ENCODE measurements at regions not wholly inside any gene's neighbourhood (a gene's known extent, or its start where the extent isn't known, plus 50 kb on each side); places are given as distances from the start of the nearest gene placed in this dataset.

GRCh38 chr2:207257251-207258250 is 91.8 kb upstream of the KLF7 start:
- no peak for DNase-seq (ENCODE audit: low read depth in 2 of 2)

- DNase-seq (ENCODE audit: low read depth in 2 of 2) = no peak
Measured at GRCh38 chr2:207258263-207258991, 92.7 kb upstream of the KLF7 start.

GRCh38 chr2:207260021-207260420 is 94.3 kb upstream of the KLF7 start:
- no peak for DNase-seq (ENCODE audit: low read depth in 2 of 2)

GRCh38 chr2:207260947-207261346 is 95.2 kb upstream of the KLF7 start:
- DNase-seq (ENCODE audit: low read depth in 2 of 2) = no peak

GRCh38 chr2:207264310-207264709 is 98.6 kb upstream of the KLF7 start:
- no peak for DNase-seq (ENCODE audit: low read depth in 2 of 2)

GRCh38 chr2:207265332-207265731 is 99.6 kb upstream of the KLF7 start:
- no peak for DNase-seq (ENCODE audit: low read depth in 2 of 2)

GRCh38 chr2:207265869-207266268 is 100.1 kb upstream of the KLF7 start:
- no peak for DNase-seq (ENCODE audit: low read depth in 2 of 2)

GRCh38 chr2:207266648-207267047 is 100.9 kb upstream of the KLF7 start:
- DNase-seq (ENCODE audit: low read depth in 2 of 2) = no peak

GRCh38 chr2:207269038-207269437 is 103.3 kb upstream of the KLF7 start:
- DNase-seq (ENCODE audit: low read depth in 2 of 2) = no peak

GRCh38 chr2:207274530-207275189 is 108.9 kb upstream of the KLF7 start:
- no peak for DNase-seq (ENCODE audit: low read depth in 2 of 2)

GRCh38 chr2:207275779-207276178 is 110.0 kb upstream of the KLF7 start:
- DNase-seq (ENCODE audit: low read depth in 2 of 2) = no peak

- DNase-seq (ENCODE audit: low read depth in 2 of 2) = no peak
Measured at GRCh38 chr2:207276248-207276647, 110.5 kb upstream of the KLF7 start.

- DNase-seq (ENCODE audit: low read depth in 2 of 2) = no peak
Measured at GRCh38 chr2:207276858-207277257, 111.1 kb upstream of the KLF7 start.

- no peak for DNase-seq (ENCODE audit: low read depth in 2 of 2)
Measured at GRCh38 chr2:207279520-207279919, 113.8 kb upstream of the KLF7 start.

- no peak for DNase-seq (ENCODE audit: low read depth in 2 of 2)
Measured at GRCh38 chr2:207281436-207281835, 115.7 kb upstream of the KLF7 start.

GRCh38 chr2:207282916-207283315 is 117.2 kb upstream of the KLF7 start:
- no peak for DNase-seq (ENCODE audit: low read depth in 2 of 2)

GRCh38 chr2:207283356-207283755 is 117.6 kb upstream of the KLF7 start:
- DNase-seq (ENCODE audit: low read depth in 2 of 2) = no peak

- DNase-seq (ENCODE audit: low read depth in 2 of 2) = no peak
Measured at GRCh38 chr2:207284556-207285472, 119.1 kb upstream of the KLF7 start.

- DNase-seq (ENCODE audit: low read depth in 2 of 2) = no peak
Measured at GRCh38 chr2:207285473-207285815, 119.7 kb upstream of the KLF7 start.

- DNase-seq (ENCODE audit: low read depth in 2 of 2) = no peak
Measured at GRCh38 chr2:207286106-207286505, 120.4 kb upstream of the KLF7 start.

GRCh38 chr2:207288628-207289027 is 122.9 kb upstream of the KLF7 start:
- no peak for DNase-seq (ENCODE audit: low read depth in 2 of 2)

All from activated CD8-positive, alpha-beta memory T cell treated with anti-CD3 and anti-CD28 coated beads for 4 hours (primary cell).